HG02678 (cell line): ENCODE measurements at regions not wholly inside any gene's neighbourhood (a gene's known extent, or its start where the extent isn't known, plus 50 kb on each side); places are given as distances from the start of the nearest gene placed in this dataset.
"Not testable (repeated sequence)": the region's sequence is repeated elsewhere in the genome, so short reads cannot be mapped to it uniquely, and the experiment has no call there.

Source experiments
- ATAC-seq: cut with Tn5 transposase; IDR thresholded peaks from one replicate; pipeline ENCODE4 v1.9.1; 2021; ENCODE audit warnings: mild to moderate bottlenecking, moderate library complexity; ENCODE audit not compliant: unreplicated experiment

DNA sequence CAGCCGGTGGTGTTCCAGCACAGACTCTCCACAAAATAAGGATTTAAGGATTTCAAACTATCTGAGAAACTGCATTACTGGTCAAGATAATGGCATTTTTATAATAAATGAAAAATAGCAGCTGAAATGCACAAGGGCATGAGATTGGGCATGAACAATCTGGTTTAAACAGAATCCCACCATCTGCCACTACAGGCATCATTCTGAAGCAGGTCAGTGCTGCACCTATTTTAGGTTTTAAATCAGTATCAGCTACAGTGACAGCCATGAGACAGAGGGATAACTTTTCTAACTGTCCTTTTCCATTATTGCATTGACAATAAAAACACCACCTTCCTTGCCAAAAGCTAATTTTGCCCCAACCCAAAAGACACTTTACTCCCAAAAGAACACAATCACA lies 186.8 kb downstream of the ETV1 start:
- ATAC-seq: no peak

DNA sequence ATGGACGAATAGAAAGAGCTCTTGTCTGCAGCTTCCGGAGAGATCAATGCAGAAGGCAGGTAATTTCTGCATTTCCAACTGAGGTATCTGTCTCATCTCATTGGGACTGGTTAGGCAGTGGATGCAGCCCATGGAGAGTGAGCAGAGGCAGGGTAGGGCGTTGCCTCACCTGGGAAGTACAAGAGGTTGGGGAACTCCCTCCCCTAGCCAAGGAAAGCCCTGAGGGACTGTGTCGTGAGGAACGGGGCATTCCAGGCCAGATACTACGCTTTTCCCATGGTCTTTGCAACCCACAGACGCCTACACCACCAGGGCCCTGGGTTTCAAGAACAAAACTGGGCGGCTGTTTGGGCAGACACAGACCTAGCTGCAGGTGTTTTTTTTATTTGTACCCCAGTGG lies 186.3 kb downstream of the ETV1 start:
- no peak for ATAC-seq

DNA sequence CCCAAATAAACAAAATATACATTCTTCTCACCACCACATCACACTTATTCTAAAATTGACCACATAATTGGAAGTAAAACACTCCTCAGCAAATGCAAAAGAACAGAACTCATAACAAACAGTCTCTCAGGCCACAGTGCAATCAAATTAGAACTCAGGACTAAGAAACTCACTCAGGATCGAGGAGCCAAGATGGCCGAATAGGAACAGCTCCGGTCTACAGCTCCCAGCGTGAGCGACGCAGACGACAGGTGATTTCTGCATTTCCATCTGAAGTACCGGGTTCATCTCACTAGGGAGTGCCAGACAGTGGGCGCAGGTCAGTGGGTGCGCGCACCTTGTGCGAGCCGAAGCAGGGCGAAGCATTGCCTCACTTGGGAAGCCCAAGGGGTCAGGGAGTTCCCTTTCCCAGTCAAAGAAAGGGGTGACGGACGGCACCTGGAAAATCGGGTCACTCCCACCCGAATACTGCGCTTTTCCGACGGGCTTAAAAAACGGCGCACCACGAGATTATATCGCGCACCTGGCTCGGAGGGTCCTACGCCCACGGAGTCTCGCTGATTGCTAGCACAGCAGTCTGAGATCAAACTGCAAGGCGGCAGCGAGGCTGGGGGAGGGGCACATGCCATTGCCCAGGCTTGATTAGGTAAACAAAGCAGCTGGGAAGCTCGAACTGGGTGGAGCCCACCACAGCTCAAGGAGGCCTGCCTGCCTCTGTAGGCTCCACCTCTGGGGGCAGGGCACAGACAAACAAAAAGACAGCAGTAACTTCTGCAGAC lies 183.2 kb downstream of the ETV1 start:
- ATAC-seq: not testable (repeated sequence)

DNA sequence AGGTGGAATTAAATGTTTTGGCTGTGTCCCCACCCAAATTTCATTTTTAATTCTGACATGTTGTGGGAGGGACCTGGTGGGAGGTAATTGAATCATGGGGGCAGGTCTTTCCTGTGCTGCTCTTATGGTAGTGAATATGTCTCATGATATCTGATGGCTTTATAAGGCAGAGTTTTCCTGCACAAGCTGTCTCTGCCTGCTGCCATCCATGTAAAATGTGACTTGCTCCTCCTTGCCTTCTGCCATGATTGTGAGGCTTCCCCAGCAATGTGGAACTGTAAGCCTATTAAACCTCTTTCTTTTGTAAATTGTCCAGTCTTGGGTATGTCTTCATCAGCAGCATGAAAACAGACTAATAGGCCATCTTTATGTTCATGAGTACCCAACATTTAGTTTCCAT lies 172.2 kb downstream of the ETV1 start:
- not testable (repeated sequence) for ATAC-seq

GRCh38 chr7:13821152-13821787 lies 168.2 kb downstream of the ETV1 start:
- no peak for ATAC-seq

- ATAC-seq: no peak
Measured at GRCh38 chr7:13822678-13823077, 166.8 kb downstream of the ETV1 start.

DNA sequence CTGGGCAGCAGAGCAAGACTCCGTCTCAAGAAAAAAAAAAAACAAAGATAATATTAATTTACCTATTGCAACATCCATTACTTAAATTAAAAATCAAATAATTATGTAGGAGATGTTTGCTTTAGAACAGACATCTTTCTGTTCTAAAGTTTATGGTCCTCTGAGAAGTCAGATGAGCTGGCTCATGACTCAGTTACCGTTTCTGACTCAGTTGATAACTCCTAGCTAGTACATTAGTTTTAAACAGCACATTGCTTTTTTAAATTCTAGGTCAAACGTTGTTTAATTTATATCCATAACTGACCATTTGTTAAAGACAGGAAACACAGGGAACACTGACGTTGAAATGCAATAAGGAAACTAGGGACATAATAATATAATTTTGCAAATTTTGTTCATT lies 162.7 kb downstream of the ETV1 start:
- no peak for ATAC-seq

GRCh38 chr7:13827716-13828115 lies 161.8 kb downstream of the ETV1 start:
- ATAC-seq: no peak

DNA sequence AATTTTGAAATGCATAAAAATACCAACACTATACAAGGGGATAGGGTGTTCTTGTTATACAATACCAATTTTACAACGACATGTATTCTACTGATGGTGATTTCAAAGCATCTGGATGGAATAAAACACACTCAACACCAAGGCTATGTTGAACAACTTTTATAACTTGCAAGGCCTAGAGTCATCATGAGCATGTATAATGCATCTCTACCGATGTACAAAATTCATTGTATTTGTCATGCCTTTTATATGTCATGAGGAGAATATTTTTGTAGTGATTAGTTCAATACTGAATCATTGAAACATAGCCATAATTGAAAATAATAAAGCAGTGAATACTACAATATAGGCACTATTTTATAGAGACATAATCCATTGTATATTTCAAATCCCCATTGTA lies 160.2 kb downstream of the ETV1 start:
- no peak for ATAC-seq

GRCh38 chr7:13829914-13830900 lies 159.3 kb downstream of the ETV1 start:
- ATAC-seq: no peak

DNA sequence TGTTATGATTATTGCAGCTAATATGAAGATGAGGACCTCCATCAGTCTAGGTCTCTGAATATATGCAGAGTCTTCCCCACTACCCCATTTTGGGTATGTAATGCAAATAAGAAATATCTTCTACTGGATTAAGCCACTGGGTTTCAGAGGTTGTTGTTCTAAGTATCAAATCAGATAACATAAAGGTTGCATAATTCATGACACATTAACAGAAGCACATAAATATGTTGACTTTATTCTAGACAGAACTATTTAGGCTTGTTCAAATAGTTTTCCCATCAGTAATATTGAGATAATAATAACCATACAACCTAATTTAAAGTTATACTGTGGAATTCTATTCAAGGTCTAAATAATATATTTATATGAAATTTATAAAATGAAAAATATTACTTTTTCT lies 157.1 kb downstream of the ETV1 start:
- no peak for ATAC-seq

DNA sequence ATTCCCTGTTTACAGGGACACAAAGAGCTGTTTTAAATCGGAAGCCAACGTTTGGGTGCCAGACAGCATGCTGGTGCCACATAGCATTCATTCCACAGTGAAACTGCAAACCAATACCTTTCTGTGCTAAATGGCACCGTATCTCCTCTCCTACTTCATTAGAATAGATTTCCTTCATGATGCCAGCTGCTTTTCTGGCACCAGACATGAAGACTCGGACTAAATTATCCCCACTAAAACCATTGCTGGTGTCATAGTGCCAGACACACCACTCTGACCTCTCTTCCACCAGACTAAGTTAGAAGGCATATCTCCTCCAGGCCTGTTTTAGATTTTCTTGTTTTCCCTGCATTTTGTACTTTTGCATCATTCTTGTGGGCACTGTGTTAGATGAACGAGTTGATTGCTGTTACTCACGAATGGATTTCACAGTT lies 155.1 kb downstream of the ETV1 start:
- ATAC-seq: no peak

DNA sequence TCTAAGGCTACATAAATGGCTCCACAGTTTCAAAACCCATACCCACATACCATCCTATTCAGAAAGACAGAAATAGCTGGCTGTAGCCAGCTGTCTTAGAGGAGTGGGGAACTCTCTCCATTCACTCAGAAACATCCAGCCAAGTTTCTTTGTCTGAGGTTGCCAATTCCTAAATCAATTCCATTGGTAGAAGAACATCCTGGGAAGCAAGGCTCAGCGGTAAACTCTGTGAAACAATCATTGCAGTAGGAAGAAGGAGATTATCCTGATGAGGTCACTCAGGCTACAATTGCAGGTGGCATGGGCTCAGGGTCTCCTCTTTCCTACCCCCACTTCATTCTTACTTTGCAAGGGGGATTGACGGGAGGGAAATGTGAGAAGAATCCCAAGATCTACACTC lies 154.0 kb downstream of the ETV1 start:
- ATAC-seq: no peak

DNA sequence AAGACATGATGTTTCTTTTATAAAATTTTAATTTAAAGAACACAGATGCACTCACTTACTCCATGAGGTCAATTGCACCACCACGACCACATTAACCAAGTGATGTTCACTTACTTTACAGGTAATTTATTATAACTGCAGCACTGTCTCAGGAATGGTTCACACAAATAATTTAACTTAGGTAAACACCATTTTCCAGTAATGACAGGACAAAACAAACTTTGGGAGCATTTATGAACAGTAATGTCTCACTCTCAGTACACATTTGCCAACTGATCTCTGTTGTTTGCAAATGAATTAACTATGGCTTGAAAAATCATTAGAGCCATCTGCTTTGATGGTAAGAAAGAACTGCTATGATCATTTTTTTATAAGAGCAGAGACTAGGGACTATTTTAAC lies 150.4 kb downstream of the ETV1 start:
- no peak for ATAC-seq
